H1 (cell line): ENCODE measurements at regions not wholly inside any gene's neighbourhood (a gene's known extent, or its start where the extent isn't known, plus 50 kb on each side); places are given as distances from the start of the nearest gene placed in this dataset.

Experiments used
- CTCF ChIA-PET: fragments of 300-600 bp; sonication (Branson Sonifier 250); formaldehyde crosslinking; loops from one replicate; lab custom pipeline; 2021; ENCODE audit not compliant: partially characterized antibody; lab: Charles Lee
- POLR2A ChIA-PET: fragments of 300-600 bp; sonication (Branson Sonifier 250); formaldehyde crosslinking; loops from one replicate; lab custom pipeline; 2021; ENCODE audit warnings: inconsistent platforms; ENCODE audit not compliant: partially characterized antibody; lab: Charles Lee
- DNase-seq, 2 experiments: peaks; one replicate each; pipeline versions ENCODE4 v3.0.0 to v3.0.0-alpha.2; 2010 to 2022; ENCODE audit warnings: low spot score in 2 of 2, low read depth in 1 of 2, mixed read lengths in 1 of 2
- FAIRE-seq: peaks from 2 replicates; lab custom pipeline; 2011; peaks lifted over from hg19 to GRCh38; lab: Jason Lieb, UNC
- H2AFZ ChIP-seq: 2 replicates; pipeline ENCODE4 v1.8.1; 2012; ENCODE audit warnings: low read length, inconsistent platforms
- H2AK5ac ChIP-seq: 2 replicates; pipeline ENCODE4 v1.6.1; 2013; ENCODE audit warnings: low read depth, low read length
- H2BK120ac ChIP-seq: replicated peaks from 2 replicates; pipeline ENCODE3; 2013; ENCODE audit warnings: low read depth, low read length, inconsistent platforms
- H2BK12ac ChIP-seq: 2 replicates; pipeline ENCODE4 v1.6.1; 2013; ENCODE audit warnings: low read depth, low read length
- H2BK15ac ChIP-seq: 2 replicates; pipeline ENCODE4 v1.6.1; 2013; ENCODE audit warnings: low read length
- H2BK20ac ChIP-seq: 2 replicates; pipeline ENCODE4 v1.6.1; 2013; ENCODE audit warnings: low read length
- H2BK5ac ChIP-seq: 2 replicates; pipeline ENCODE4 v1.6.1; 2013; ENCODE audit warnings: low read depth, low read length
- H3K14ac ChIP-seq: 2 replicates; pipeline ENCODE4 v1.6.1; 2013; ENCODE audit warnings: inconsistent platforms; ENCODE audit not compliant: insufficient read length
- H3K18ac ChIP-seq: 2 replicates; pipeline ENCODE4 v1.6.1; 2013; ENCODE audit warnings: low read length; ENCODE audit errors: extremely low read depth
- H3K23ac ChIP-seq: 2 replicates; pipeline ENCODE4 v1.6.1; 2013; ENCODE audit warnings: inconsistent platforms; ENCODE audit not compliant: insufficient read length
- H3K23me2 ChIP-seq: 2 replicates; pipeline ENCODE4 v1.6.1; 2013; ENCODE audit warnings: low read depth, low read length
- H3K27ac ChIP-seq: 2 replicates; pipeline ENCODE4 v1.6.1; 2011; ENCODE audit warnings: low read depth, low read length, inconsistent platforms
- H3K27me3 ChIP-seq, 4 experiments: replicated peaks in 1 of 4; 1 replicate in 1 of 4; 2 replicates in 3 of 4; pipeline versions ENCODE4 v1.6.1 to v1.8.1; 2011 to 2013; ENCODE audit warnings: low read length in 3 of 4, mild to moderate bottlenecking in 3 of 4, inconsistent platforms in 2 of 4, mixed read lengths in 2 of 4, moderate library complexity in 1 of 4; ENCODE audit not compliant: control insufficient read depth in 3 of 4, insufficient read depth in 3 of 4; ENCODE audit errors: extremely low read depth in 1 of 4
- H3K36me3 ChIP-seq, 4 experiments: 2 replicates each; pipeline versions ENCODE4 v1.6.1 to v1.8.1; 2011 to 2013; ENCODE audit warnings: mild to moderate bottlenecking in 4 of 4, low read length in 3 of 4, moderate library complexity in 2 of 4, control low read depth in 1 of 4, inconsistent platforms in 1 of 4; ENCODE audit not compliant: insufficient read depth in 4 of 4, control insufficient read depth in 2 of 4
- H3K4ac ChIP-seq: replicated peaks from 2 replicates; pipeline ENCODE3; 2013; ENCODE audit warnings: low read length, low read depth, mixed read lengths, inconsistent platforms; ENCODE audit not compliant: insufficient read length
- H3K4me1 ChIP-seq, 4 experiments: replicated peaks in 1 of 4; 1 replicate in 1 of 4; 2 replicates in 3 of 4; pipeline versions ENCODE4 v1.6.1 to v1.8.1; 2011 to 2013; ENCODE audit warnings: low read length in 3 of 4, inconsistent platforms in 2 of 4, mixed read lengths in 1 of 4; ENCODE audit not compliant: insufficient read depth in 4 of 4, control insufficient read depth in 3 of 4
- H3K4me2 ChIP-seq, 2 experiments: 2 replicates each; pipeline versions ENCODE4 v1.6.1 to v1.8.1; 2011 to 2013; ENCODE audit warnings: low read depth in 2 of 2, low read length in 2 of 2, control low read depth in 1 of 2, inconsistent platforms in 1 of 2, mild to moderate bottlenecking in 1 of 2; ENCODE audit not compliant: insufficient read depth in 1 of 2
- H3K4me3 ChIP-seq, 4 experiments: fragments of 200-600, 300-600 bp in 1 of 4; sonication (generic), shearing (Covaris generic), sonication (Bioruptor Twin) in 1 of 4; 2 replicates each; pipeline versions ENCODE4 v1.5.1 to v1.8.1; 2011 to 2016; ENCODE audit warnings: low read length in 4 of 4, low read depth in 3 of 4, control low read depth in 2 of 4, inconsistent platforms in 2 of 4, mild to moderate bottlenecking in 2 of 4, mixed read lengths in 1 of 4, moderate library complexity in 1 of 4; ENCODE audit not compliant: insufficient read depth in 2 of 4; ENCODE audit errors: extremely low read depth in 1 of 4
- H3K56ac ChIP-seq: replicated peaks from 2 replicates; pipeline ENCODE3; 2013; ENCODE audit warnings: low read depth, mild to moderate bottlenecking, mixed read lengths, low read length, inconsistent platforms; ENCODE audit not compliant: insufficient read length
- H3K79me1 ChIP-seq: 2 replicates; pipeline ENCODE4 v1.6.1; 2013; ENCODE audit warnings: low read depth, low read length, control low read depth
- H3K79me2 ChIP-seq, 2 experiments: 2 replicates each; pipeline versions ENCODE4 v1.6.1 to v1.8.1; 2012 to 2013; ENCODE audit warnings: low read length in 2 of 2, mild to moderate bottlenecking in 2 of 2, inconsistent platforms in 1 of 2; ENCODE audit not compliant: insufficient read depth in 2 of 2, control insufficient read depth in 1 of 2
- H3K9ac ChIP-seq, 4 experiments: replicated peaks in 1 of 4; 1 replicate in 1 of 4; 2 replicates in 3 of 4; pipeline versions ENCODE4 v1.6.1 to v1.8.1; 2011 to 2013; ENCODE audit warnings: low read depth in 3 of 4, low read length in 3 of 4, control low read depth in 2 of 4, mild to moderate bottlenecking in 2 of 4, moderate library complexity in 2 of 4, inconsistent platforms in 1 of 4; ENCODE audit errors: extremely low read depth in 1 of 4
- H3K9me3 ChIP-seq, 2 experiments: 2 replicates each; pipeline versions ENCODE4 v1.6.1 to v1.8.1; 2012 to 2013; ENCODE audit warnings: mild to moderate bottlenecking in 2 of 2, moderate library complexity in 2 of 2, control low read depth in 1 of 2, inconsistent platforms in 1 of 2, low read depth in 1 of 2, low read length in 1 of 2, mixed read lengths in 1 of 2; ENCODE audit not compliant: insufficient read depth in 2 of 2
- H4K20me1 ChIP-seq, 2 experiments: replicated peaks in 1 of 2; 2 replicates each; pipeline versions ENCODE3 to v1.8.1; 2011 to 2013; ENCODE audit warnings: inconsistent platforms in 2 of 2, low read length in 2 of 2, mild to moderate bottlenecking in 1 of 2; ENCODE audit not compliant: insufficient read depth in 2 of 2, control insufficient read depth in 1 of 2
- H4K5ac ChIP-seq: 2 replicates; pipeline ENCODE4 v1.6.1; 2013; ENCODE audit warnings: low read length, low read depth, mixed read lengths, inconsistent platforms; ENCODE audit not compliant: insufficient read length
- H4K8ac ChIP-seq: 2 replicates; pipeline ENCODE4 v1.8.0; 2013; ENCODE audit warnings: mild to moderate bottlenecking, moderate library complexity, low read length, inconsistent platforms; ENCODE audit not compliant: insufficient read depth; ENCODE audit errors: extremely low read depth
- H4K91ac ChIP-seq: replicated peaks from 2 replicates; pipeline ENCODE3; 2013; ENCODE audit warnings: low read length, mixed read lengths, inconsistent platforms; ENCODE audit not compliant: insufficient read length
- ATF2 ChIP-seq: IDR thresholded peaks from 2 replicates; pipeline ENCODE4 v1.6.1; 2012; ENCODE audit warnings: low read length, inconsistent platforms
- ATF3 ChIP-seq: IDR thresholded peaks from 2 replicates; pipeline ENCODE4 v1.6.1; 2011; ENCODE audit warnings: low read depth, mild to moderate bottlenecking, low read length; ENCODE audit not compliant: insufficient read depth
- CBX8 ChIP-seq: fragments of 300-800, 300-1000 bp; sonication (generic); IDR thresholded peaks from 2 replicates; pipeline ENCODE4 v1.7.1; 2016; ENCODE audit warnings: low read depth, low read length, borderline replicate concordance
- CHD2 ChIP-seq: IDR thresholded peaks from 2 replicates; pipeline ENCODE4 v1.6.1; 2012; ENCODE audit warnings: low read length, improper control_type of control experiment
- EGR1 ChIP-seq: IDR thresholded peaks from 2 replicates; pipeline ENCODE4 v1.6.1; 2011; ENCODE audit warnings: low read depth, low read length, borderline replicate concordance
- EP300 ChIP-seq, 2 experiments: IDR thresholded peaks; 1 replicate in 1 of 2; 2 replicates in 1 of 2; pipeline ENCODE4 v1.6.1; 2011 to 2012; ENCODE audit warnings: low read depth in 2 of 2, low read length in 2 of 2, mild to moderate bottlenecking in 2 of 2, borderline replicate concordance in 1 of 2, inconsistent platforms in 1 of 2, moderate library complexity in 1 of 2
- KDM1A ChIP-seq: fragments of 200-600, 300-600 bp; sonication (generic); IDR thresholded peaks from 2 replicates; pipeline ENCODE4 v1.7.1; 2016; ENCODE audit warnings: mild to moderate bottlenecking, low read length, borderline replicate concordance
- MAX ChIP-seq: IDR thresholded peaks from 2 replicates; pipeline ENCODE4 v1.6.1; 2012; ENCODE audit warnings: inconsistent platforms
- POLR2AphosphoS5 ChIP-seq: IDR thresholded peaks from 2 replicates; pipeline ENCODE4 v1.6.1; 2011; ENCODE audit warnings: low read depth, low read length
- SAP30 ChIP-seq: fragments of 300-600 bp; sonication (generic); IDR thresholded peaks from 2 replicates; pipeline ENCODE4 v1.7.1; 2012; ENCODE audit warnings: low read length, moderate library complexity, mild to moderate bottlenecking, inconsistent platforms; ENCODE audit not compliant: insufficient read depth, insufficient replicate concordance
- SIRT6 ChIP-seq: IDR thresholded peaks from one replicate; pipeline ENCODE4 v1.7.1; 2012; ENCODE audit warnings: low read length, inconsistent platforms
- SIX5 ChIP-seq: IDR thresholded peaks from 2 replicates; pipeline ENCODE4 v1.6.1; 2011; ENCODE audit warnings: mild to moderate bottlenecking, low read depth, low read length
- TAF1 ChIP-seq: IDR thresholded peaks from 2 replicates; pipeline ENCODE4 v1.6.1; 2011; ENCODE audit warnings: mild to moderate bottlenecking, low read depth, low read length
- WGBS, 2 experiments: shearing (Covaris generic) in 1 of 2; methylation state at CpG; one replicate each; pipeline versions ENCODE4 v1.1.6 to v1.1.7; 2013 to 2015; ENCODE audit warnings: low lambda C conversion rate in 2 of 2, mixed read lengths in 2 of 2, inconsistent platforms in 1 of 2, low coverage in 1 of 2, missing lambda C conversion rate in 1 of 2; ENCODE audit not compliant: insufficient replicate concordance in 2 of 2, insufficient coverage in 1 of 2, insufficient read length in 1 of 2; ENCODE audit errors: extremely low coverage in 1 of 2, missing lambda C conversion rate in 1 of 2; 5-methylcytosine and 5-hydroxymethylcytosine counted together

- no peak for FAIRE-seq
- Histone ChIP-seq H3K4me1 (no peaks in the 10 kb centered on the region), H2AK5ac (no peak overlapping the region)
These were observed 74.2 kb upstream of the CSNK1A1L start for GRCh38 chr13:37179645-37180044.

More at GRCh38 chr13:37179645-37180044, 74.2 kb upstream of the CSNK1A1L start:
- Histone ChIP-seq H2BK15ac (no peak overlapping the region), H2BK5ac (no peak overlapping the region), H3K4me3 (no peak overlapping the region), H3K14ac (no peak overlapping the region), H3K79me1 (no peaks in the 10 kb centered on the region), H3K79me2 (no peaks in the 10 kb centered on the region), H2BK120ac (no peak overlapping the region), H2BK12ac (no peak overlapping the region), H3K23me2 (no peaks in the 10 kb centered on the region), H3K18ac (no peak overlapping the region), H3K56ac (no peak overlapping the region), H3K9ac (no peak overlapping the region), H3K4ac (no peak overlapping the region), H3K27me3 (no peaks in the 10 kb centered on the region), H4K20me1 (no peaks in the 10 kb centered on the region), H4K91ac (no peak overlapping the region), H4K8ac (no peak overlapping the region), H3K36me3 (no peaks in the 10 kb centered on the region), H4K5ac (no peak overlapping the region), H3K4me2 (no peak overlapping the region), H3K9me3 (no peaks in the 10 kb centered on the region), H3K27ac (no peak overlapping the region), H2AFZ (no peak overlapping the region), H3K23ac (no peak overlapping the region), H2BK20ac (no peak overlapping the region)
- TF ChIP-seq MAX (no peak), ATF2 (no peak), CHD2 (no peak), KDM1A (no peak), TAF1 (no peak), EGR1 (no peak), SIRT6 (no peak), ATF3 (no peak), EP300 (IDR thresholded peaks at IDR 0.05; ENCODE audit: borderline replicate concordance in 1 of 2, low read depth in 2 of 2, low read length in 2 of 2) (no peak), SAP30 (no peak), SIX5 (no peak), CBX8 (no peak), POLR2AphosphoS5 (no peak)
- POLR2A ChIA-PET: no interaction called here
- 76% methylated on average over 4 of the region's 4 CpGs; no CpG with 5 or more reads in 1 of the 2 experiments for WGBS, 2 experiments
- CTCF ChIA-PET: no interaction called here
- DNase-seq: no peak
